Tibial nerve (tissue), 4 donors: ENCODE measurements at regions not wholly inside any gene's neighbourhood (a gene's known extent, or its start where the extent isn't known, plus 50 kb on each side); places are given as distances from the start of the nearest gene placed in this dataset.

Source experiments
- DNase-seq, 2 donors: peaks; one replicate each; pipeline ENCODE4 v3.0.0-alpha.2; 2019; ENCODE audit warnings: low spot score in 2 of 2
- H3K27ac ChIP-seq, 4 donors: fragments of 200-600 bp; sonication (generic) in 3 of 4; one replicate each; pipeline ENCODE4 v1.5.1; 2017 to 2019; ENCODE audit warnings: mild to moderate bottlenecking in 1 of 4
- H3K27me3 ChIP-seq, 2 donors: fragments of 200-600 bp; sonication (generic) in 1 of 2; one replicate each; pipeline versions ENCODE4 v1.5.1 to v1.6.0; 2017 to 2019
- H3K36me3 ChIP-seq, 3 donors: fragments of 200-600 bp; sonication (generic); one replicate each; pipeline ENCODE4 v1.5.1; 2018 to 2019
- H3K4me1 ChIP-seq, 4 donors: fragments of 200-600 bp; sonication (generic) in 3 of 4; one replicate each; pipeline ENCODE4 v1.5.1; 2017 to 2019
- H3K4me3 ChIP-seq, 4 donors: fragments of 200-600 bp; sonication (generic) in 3 of 4; one replicate each; pipeline ENCODE4 v1.5.1; 2017 to 2019; ENCODE audit warnings: mild to moderate bottlenecking in 1 of 4, moderate library complexity in 1 of 4
- H3K9me3 ChIP-seq, 4 donors: fragments of 200-600 bp; sonication (generic) in 3 of 4; one replicate each; pipeline ENCODE4 v1.5.1; 2017 to 2019
- EP300 ChIP-seq, 2 donors: sonication (generic); formaldehyde crosslinking; IDR thresholded peaks; one replicate each; pipeline ENCODE4 v1.6.1; 2017; ENCODE audit warnings: antibody characterized with exemption in 2 of 2, mild to moderate bottlenecking in 1 of 2
- POLR2A ChIP-seq, 2 donors: fragments of 450-650 bp; IDR thresholded peaks; one replicate each; pipeline ENCODE4 v1.6.1; 2017; ENCODE audit warnings: antibody characterized with exemption in 2 of 2, mild to moderate bottlenecking in 2 of 2, moderate library complexity in 2 of 2
- whole genome bisulfite sequencing, 2 donors: methylation state at CpG; one replicate each; pipeline ENCODE4 v1.1.5; 2018; 5-methylcytosine and 5-hydroxymethylcytosine counted together
- TF ChIP-seq, protein P1 (sequence below), 5 experiments: fragments of 200-600 bp in 3 of 5; fragments of 450-650 bp in 2 of 5; sonication (generic) in 3 of 5; IDR thresholded peaks; one replicate each; pipeline ENCODE4 v1.5.1; 2016 to 2019; ENCODE audit warnings: antibody characterized with exemption in 5 of 5, mild to moderate bottlenecking in 3 of 5, moderate library complexity in 2 of 5

DNA sequence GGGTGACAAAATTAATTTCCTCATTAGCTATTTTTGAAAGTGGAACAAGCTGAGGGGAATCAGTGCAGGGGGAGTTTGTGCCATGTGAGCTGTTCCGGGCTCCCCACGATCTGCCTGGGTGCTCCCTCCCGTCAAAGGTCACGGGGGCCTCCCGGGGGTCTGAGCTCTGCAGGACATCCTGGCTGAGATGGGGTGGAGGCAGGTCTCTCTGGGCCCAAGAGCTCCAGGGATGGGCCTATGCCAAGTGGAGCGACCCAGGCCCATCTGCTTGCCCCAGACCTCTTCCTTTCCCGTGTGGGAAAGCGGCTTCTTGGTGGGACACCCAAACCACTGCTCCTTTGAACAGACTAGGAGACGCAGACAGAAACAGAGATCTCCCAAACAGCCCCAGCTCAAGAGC lies 143.3 kb upstream of the ID2 start:
- WGBS, 2 donors, result 72 to 81% methylated on average over 6 to 9 of the region's 9 CpGs
- DNase-seq, result no peak

DNA sequence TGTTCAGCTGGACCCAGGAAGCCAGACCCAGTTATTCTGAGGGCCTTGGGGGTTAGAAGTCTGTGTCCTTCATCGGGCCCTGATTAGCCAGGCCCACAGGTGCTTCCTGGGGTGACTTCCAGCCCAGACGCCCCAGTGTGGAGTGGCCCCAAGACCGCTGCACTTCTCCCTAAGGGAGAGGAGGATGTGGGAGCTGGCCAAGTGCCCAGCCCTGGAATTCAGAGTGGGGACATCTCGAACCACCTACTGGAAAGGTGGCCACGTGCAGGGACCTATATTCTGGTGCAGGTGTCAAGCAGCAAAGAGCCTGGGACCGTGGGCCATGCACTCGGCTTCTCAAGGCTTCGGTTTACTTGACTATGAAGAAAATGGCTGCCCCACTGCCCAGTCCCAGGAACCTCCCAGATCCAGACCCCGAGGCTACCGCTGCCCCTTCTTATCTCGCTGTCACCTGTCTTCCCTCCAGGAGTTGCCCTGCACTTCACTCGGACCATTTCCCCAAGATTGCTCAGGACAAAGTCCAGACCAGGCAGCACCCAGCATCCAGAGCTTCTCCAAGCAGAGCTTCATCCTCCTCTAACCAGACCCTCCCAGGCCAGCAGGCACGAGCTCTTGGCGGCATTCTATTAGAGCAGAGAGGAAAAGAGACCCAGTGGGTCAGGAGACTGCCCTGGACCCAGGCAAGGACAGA lies 142.8 kb upstream of the ID2 start:
- no peak for TF ChIP-seq EP300 (IDR thresholded peaks at IDR 0.05)
- TF ChIP-seq, protein P1, sequence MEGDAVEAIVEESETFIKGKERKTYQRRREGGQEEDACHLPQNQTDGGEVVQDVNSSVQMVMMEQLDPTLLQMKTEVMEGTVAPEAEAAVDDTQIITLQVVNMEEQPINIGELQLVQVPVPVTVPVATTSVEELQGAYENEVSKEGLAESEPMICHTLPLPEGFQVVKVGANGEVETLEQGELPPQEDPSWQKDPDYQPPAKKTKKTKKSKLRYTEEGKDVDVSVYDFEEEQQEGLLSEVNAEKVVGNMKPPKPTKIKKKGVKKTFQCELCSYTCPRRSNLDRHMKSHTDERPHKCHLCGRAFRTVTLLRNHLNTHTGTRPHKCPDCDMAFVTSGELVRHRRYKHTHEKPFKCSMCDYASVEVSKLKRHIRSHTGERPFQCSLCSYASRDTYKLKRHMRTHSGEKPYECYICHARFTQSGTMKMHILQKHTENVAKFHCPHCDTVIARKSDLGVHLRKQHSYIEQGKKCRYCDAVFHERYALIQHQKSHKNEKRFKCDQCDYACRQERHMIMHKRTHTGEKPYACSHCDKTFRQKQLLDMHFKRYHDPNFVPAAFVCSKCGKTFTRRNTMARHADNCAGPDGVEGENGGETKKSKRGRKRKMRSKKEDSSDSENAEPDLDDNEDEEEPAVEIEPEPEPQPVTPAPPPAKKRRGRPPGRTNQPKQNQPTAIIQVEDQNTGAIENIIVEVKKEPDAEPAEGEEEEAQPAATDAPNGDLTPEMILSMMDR (IDR thresholded peaks at IDR 0.05), result no peak
- no peak for TF ChIP-seq POLR2A (IDR thresholded peaks at IDR 0.05)
- Histone ChIP-seq H3K36me3 (no peaks in the 10 kb centered on the region), H3K4me1 (peaks cover 0 to 65% (median 20%) of the 10 kb centered on the region in 4 donors), H3K27me3 (no peaks in the 10 kb centered on the region), H3K4me3 (no peak overlapping the region), H3K27ac (peak overlapping the region in 1 of 4 donors; percentile 53), H3K9me3 (no peaks in the 10 kb centered on the region)
- WGBS, 2 donors, result 83 to 90% methylated on average over 12 to 14 of the region's 14 CpGs
- no peak for DNase-seq

More for the DNA sequence above, 143.3 kb upstream of the ID2 start:
- TF ChIP-seq, protein P1 (IDR thresholded peaks at IDR 0.05), result no peak
- TF ChIP-seq POLR2A (IDR thresholded peaks at IDR 0.05) (no peak), EP300 (IDR thresholded peaks at IDR 0.05) (no peak)
- Histone ChIP-seq H3K27ac (no peak overlapping the region), H3K9me3 (no peaks in the 10 kb centered on the region), H3K27me3 (no peaks in the 10 kb centered on the region), H3K4me1 (peaks cover 0 to 59% (median 20%) of the 10 kb centered on the region in 4 donors), H3K4me3 (no peak overlapping the region), H3K36me3 (no peaks in the 10 kb centered on the region)

DNA sequence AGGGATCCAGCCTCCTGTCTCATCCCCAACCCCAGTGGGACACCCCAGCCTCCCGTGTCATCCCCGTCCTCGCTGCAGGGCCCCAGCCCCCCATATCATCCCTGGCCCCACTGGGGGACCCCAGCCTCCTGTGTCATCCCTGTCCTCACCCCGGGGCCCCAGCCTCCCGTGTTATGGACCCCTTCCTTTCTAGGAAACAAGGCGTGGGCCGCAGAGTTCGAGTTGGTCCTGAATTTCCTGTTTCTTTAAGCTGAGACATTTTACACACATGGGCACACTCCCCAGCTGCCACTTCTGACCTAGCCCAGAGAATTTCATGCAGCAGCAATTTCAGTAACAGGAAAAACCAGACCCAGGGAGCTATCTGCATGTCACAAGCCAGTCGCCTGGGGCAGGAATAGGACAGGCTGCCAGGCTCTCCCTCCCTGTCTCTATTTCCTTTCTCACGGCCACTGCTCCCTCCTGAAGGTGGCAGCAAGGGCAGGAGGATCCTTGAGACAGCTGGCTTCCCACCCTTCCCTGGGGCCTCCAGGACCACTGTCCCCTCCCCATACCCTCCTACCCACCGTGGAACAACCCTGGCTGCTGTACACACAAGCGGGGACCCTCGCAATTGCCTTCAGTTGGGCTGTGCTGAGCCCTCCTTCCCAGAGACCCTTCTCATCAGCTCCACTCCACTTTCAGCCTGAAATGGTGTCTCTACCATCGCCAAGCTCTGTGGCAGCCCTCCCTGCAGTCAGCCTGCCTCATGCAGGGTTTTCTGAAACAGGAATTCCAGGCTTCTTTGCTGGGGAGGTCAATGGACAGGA lies 141.9 kb upstream of the ID2 start:
- H3K4me3 ChIP-seq, result no peak overlapping the region
- peaks cover 0 to 68% (median 21%) of the 10 kb centered on the region in 4 donors for H3K4me1 ChIP-seq
- no peaks in the 10 kb centered on the region for H3K27me3 ChIP-seq
- DNase-seq, result peak in 1 of 2 donors; percentile 34
- peak overlapping the region in 2 of 4 donors; percentile 2 to 53 for H3K27ac ChIP-seq
- H3K36me3 ChIP-seq, result no peaks in the 10 kb centered on the region
- TF ChIP-seq EP300 (IDR thresholded peaks at IDR 0.05) (peak in 1 of 2 donors; percentile 33), POLR2A (IDR thresholded peaks at IDR 0.05) (no peak)
- WGBS, 2 donors, result 68 to 75% methylated on average over 14 of the region's 14 CpGs
- no peaks in the 10 kb centered on the region for H3K9me3 ChIP-seq

DNA sequence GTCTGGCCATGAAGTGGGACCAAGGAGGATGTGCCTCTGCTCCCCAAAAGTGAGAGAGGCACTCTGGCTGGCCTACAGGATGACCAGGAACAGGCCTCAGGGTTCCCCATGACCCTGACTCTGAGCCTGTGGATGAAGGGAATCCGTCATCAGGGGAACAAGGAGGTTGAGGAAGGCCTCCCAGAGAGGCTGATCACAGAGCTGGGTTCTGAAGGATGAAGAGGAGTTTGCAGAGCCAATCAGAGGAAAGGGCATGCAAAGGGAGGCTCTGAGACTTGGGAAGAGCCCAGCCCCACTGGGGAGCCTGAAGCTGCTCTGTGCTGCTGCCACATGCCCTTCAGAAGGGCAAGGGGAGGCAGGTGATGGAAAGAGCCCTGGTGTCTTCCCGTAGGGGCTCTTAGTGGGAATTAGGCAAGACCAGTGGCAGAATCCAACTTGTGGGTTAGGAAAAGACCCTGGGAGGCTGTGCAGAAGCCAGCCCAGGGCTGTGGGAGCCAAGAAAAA lies 141.3 kb upstream of the ID2 start:
- peaks cover 0 to 61% (median 22%) of the 10 kb centered on the region in 4 donors for H3K4me1 ChIP-seq
- no peaks in the 10 kb centered on the region for H3K27me3 ChIP-seq
- no peaks in the 10 kb centered on the region for H3K9me3 ChIP-seq
- H3K4me3 ChIP-seq, result no peak overlapping the region
- peak overlapping the region in 2 of 4 donors; percentile 2 to 53 for H3K27ac ChIP-seq
- TF ChIP-seq POLR2A (IDR thresholded peaks at IDR 0.05) (no peak), EP300 (IDR thresholded peaks at IDR 0.05) (no peak)
- TF ChIP-seq, protein P1 (IDR thresholded peaks at IDR 0.05), result no peak
- H3K36me3 ChIP-seq, result no peaks in the 10 kb centered on the region
- 94 to 95% methylated on average over 2 of the region's 2 CpGs for WGBS, 2 donors
- no peak for DNase-seq

DNA sequence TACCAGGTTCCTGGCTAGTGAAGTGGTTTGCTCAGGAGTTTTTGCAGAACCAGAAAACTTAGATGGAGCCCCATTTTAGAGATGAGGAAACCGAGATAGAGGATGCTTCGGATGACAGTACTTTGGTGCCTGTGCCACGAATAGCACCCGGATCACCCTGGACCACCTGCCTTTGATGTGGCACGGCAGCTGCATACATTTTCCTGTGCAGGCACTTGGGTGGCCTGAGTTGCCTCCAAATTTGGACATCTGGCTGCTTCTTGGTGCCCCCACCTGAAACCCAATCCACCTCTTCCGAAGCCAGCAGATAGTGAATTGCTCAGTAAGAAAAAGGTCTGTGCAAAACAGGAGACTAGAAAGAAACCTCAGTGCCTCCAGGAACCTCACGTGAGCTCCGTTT lies 140.6 kb upstream of the ID2 start:
- no peaks in the 10 kb centered on the region for H3K9me3 ChIP-seq
- H3K4me1 ChIP-seq, result peaks cover 0 to 55% (median 16%) of the 10 kb centered on the region in 4 donors
- H3K36me3 ChIP-seq, result no peaks in the 10 kb centered on the region
- 90 to 95% methylated on average over 8 of the region's 8 CpGs for WGBS, 2 donors
- no peak for DNase-seq
- no peak for TF ChIP-seq EP300 (IDR thresholded peaks at IDR 0.05)
- TF ChIP-seq POLR2A (IDR thresholded peaks at IDR 0.05), result no peak
- TF ChIP-seq, protein P1 (IDR thresholded peaks at IDR 0.05), result no peak
- no peak overlapping the region for H3K4me3 ChIP-seq
- H3K27ac ChIP-seq, result no peak overlapping the region
- H3K27me3 ChIP-seq, result no peaks in the 10 kb centered on the region
